OCI-LY1 (cell line): ENCODE measurements at regions not wholly inside any gene's neighbourhood (a gene's known extent, or its start where the extent isn't known, plus 50 kb on each side); places are given as distances from the start of the nearest gene placed in this dataset.
A peak's percentile ranks its signal among the peaks of the same experiment; 100 is the strongest.

Experiments used
- H2AFZ ChIP-seq: fragments of 200-600 bp; sonication (generic), shearing (Covaris generic); 2 replicates; pipeline ENCODE4 v1.6.0; 2014; ENCODE audit warnings: antibody characterized with exemption, mild to moderate bottlenecking, low read length
- H3F3A ChIP-seq: fragments of 200-600 bp; sonication (generic), shearing (Covaris generic); 2 replicates; pipeline ENCODE4 v1.6.0; 2014; ENCODE audit warnings: mild to moderate bottlenecking, antibody characterized with exemption, low read length, moderate library complexity; ENCODE audit not compliant: insufficient read depth
- H3K27ac ChIP-seq: fragments of 200-600 bp; sonication (generic); 2 replicates; pipeline ENCODE4 v1.5.1; 2014; ENCODE audit warnings: low read length, mixed run types, mild to moderate bottlenecking, low read depth; ENCODE audit not compliant: poor library complexity, severe bottlenecking
- H3K27me3 ChIP-seq: fragments of 200-600 bp; sonication (generic); 2 replicates; pipeline ENCODE4 v1.6.0; 2014; ENCODE audit warnings: antibody characterized with exemption, mild to moderate bottlenecking, low read length, moderate library complexity; ENCODE audit not compliant: insufficient read depth
- H3K36me3 ChIP-seq: fragments of 200-600 bp; sonication (generic); 2 replicates; pipeline ENCODE4 v1.6.1; 2014; ENCODE audit warnings: mild to moderate bottlenecking, antibody characterized with exemption, low read length, moderate library complexity, mixed read lengths; ENCODE audit not compliant: insufficient read depth
- H3K4me1 ChIP-seq: fragments of 200-600 bp; sonication (generic); 2 replicates; pipeline ENCODE4 v1.5.1; 2014; ENCODE audit warnings: mild to moderate bottlenecking, low read length, moderate library complexity; ENCODE audit not compliant: insufficient read depth, severe bottlenecking
- H3K4me2 ChIP-seq: fragments of 200-600 bp; sonication (generic), shearing (Covaris generic); 2 replicates; pipeline ENCODE4 v1.6.1; 2014; ENCODE audit warnings: low read length
- H3K4me3 ChIP-seq: fragments of 200-600 bp; sonication (generic); 2 replicates; pipeline ENCODE4 v1.5.1; 2014; ENCODE audit warnings: low read length, low read depth, mild to moderate bottlenecking, mixed read lengths; ENCODE audit not compliant: poor library complexity, severe bottlenecking
- H3K79me2 ChIP-seq: fragments of 200-600 bp; shearing (Covaris generic); 2 replicates; pipeline ENCODE4 v1.6.1; 2016; ENCODE audit warnings: mixed run types, low read length, mixed read lengths; ENCODE audit not compliant: insufficient read depth
- H3K9ac ChIP-seq: fragments of 200-600 bp; sonication (generic), shearing (Covaris generic); 2 replicates; pipeline ENCODE4 v1.6.1; 2014; ENCODE audit warnings: mild to moderate bottlenecking, low read length, mixed read lengths
- H3K9me2 ChIP-seq: fragments of 200-600 bp; sonication (generic), shearing (Covaris generic); 2 replicates; pipeline ENCODE4 v1.6.1; 2014; ENCODE audit warnings: low read depth, mild to moderate bottlenecking, low read length, mixed read lengths
- H3K9me3 ChIP-seq: fragments of 200-600 bp; shearing (Covaris generic); 2 replicates; pipeline ENCODE4 v1.6.1; 2014; ENCODE audit warnings: low read length, mixed read lengths
- H4K20me1 ChIP-seq: fragments of 200-600 bp; sonication (generic), shearing (Covaris generic); 2 replicates; pipeline ENCODE4 v1.6.0; 2016; ENCODE audit warnings: mild to moderate bottlenecking, low read length; ENCODE audit not compliant: insufficient read depth
- CTCF ChIP-seq: fragments of 200-600 bp; sonication (generic), shearing (Covaris generic); IDR thresholded peaks from 2 replicates; pipeline ENCODE4 v1.5.1; 2017; ENCODE audit warnings: mild to moderate bottlenecking, antibody characterized with exemption, low read length, moderate library complexity, mixed read lengths
- EZH2 ChIP-seq: fragments of 200-600 bp; sonication (generic), shearing (Covaris generic); IDR thresholded peaks from 2 replicates; pipeline ENCODE4 v1.8.0; 2017; ENCODE audit warnings: borderline replicate concordance, mixed run types, mild to moderate bottlenecking, antibody characterized with exemption, low read length, moderate library complexity, mixed read lengths

DNA sequence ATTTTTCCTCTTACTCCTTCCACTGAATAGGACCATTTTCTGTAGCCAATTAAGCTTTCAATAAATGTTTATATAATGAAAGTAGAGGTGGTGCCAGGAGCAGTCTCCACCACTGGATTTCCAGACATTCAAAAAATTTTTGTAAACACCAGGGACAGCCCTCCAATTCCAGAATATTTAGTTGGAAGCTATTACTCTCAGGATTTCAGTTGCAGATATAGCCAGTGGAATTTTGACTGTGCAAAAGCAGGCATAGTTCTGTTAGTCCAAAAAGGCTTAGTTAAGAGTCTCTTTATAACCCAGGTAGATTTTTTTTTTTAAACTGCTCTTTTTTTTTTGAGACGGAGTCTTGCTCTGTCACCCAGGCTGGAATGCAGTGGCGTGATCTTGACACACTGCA, 138.1 kb upstream of the DMRT1 start:
- H3K4me2 ChIP-seq: no peak overlapping the region
- H3K79me2 ChIP-seq: no peaks in the 10 kb centered on the region
- H3K9me3 ChIP-seq: no peaks in the 10 kb centered on the region
- no peaks in the 10 kb centered on the region for H3K27me3 ChIP-seq
- no peak for TF ChIP-seq CTCF
- no peak for TF ChIP-seq EZH2
- no peaks in the 10 kb centered on the region for H3K9me2 ChIP-seq
- no peaks in the 10 kb centered on the region for H3F3A ChIP-seq
- H2AFZ ChIP-seq: no peak overlapping the region
- no peaks in the 10 kb centered on the region for H3K36me3 ChIP-seq
- H3K27ac ChIP-seq: no peak overlapping the region
- H3K4me1 ChIP-seq: peaks cover 22% of the 10 kb centered on the region
- no peak overlapping the region for H3K4me3 ChIP-seq
- no peak overlapping the region for H3K9ac ChIP-seq
- no peaks in the 10 kb centered on the region for H4K20me1 ChIP-seq

DNA sequence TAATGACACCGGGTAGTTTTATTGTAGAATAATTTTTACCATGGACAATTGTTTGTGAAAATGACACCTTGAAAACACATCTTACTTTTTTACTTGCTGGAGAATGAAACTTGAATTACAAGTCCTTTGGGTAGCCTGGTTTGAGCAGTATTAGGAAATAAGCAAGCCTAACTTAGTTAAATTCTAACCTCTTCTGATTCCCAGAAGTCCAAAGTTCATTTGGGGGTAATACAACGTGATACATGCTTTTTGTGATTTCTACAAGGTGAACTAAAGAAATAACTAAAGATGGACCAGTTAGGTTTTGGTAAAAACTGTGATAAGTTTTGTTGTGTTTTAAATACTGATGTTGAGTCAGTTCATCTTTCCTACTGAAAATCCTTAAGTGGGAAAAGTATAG, 135.4 kb upstream of the DMRT1 start:
- Histone ChIP-seq H3K4me2 (peak overlapping the region; percentile 69), H2AFZ (no peak overlapping the region), H4K20me1 (no peaks in the 10 kb centered on the region), H3K27ac (no peak overlapping the region), H3K36me3 (peaks cover 5% of the 10 kb centered on the region), H3F3A (no peaks in the 10 kb centered on the region), H3K9ac (peak overlapping the region; percentile 50; the same call in 1 of the 2 replicates), H3K9me2 (no peaks in the 10 kb centered on the region), H3K4me3 (peak overlapping the region; percentile 48), H3K27me3 (no peaks in the 10 kb centered on the region), H3K4me1 (peaks cover 17% of the 10 kb centered on the region), H3K9me3 (no peaks in the 10 kb centered on the region), H3K79me2 (no peaks in the 10 kb centered on the region)
- TF ChIP-seq EZH2: no peak
- no peak for TF ChIP-seq CTCF

- Histone ChIP-seq H3K4me1 (peaks cover 17% of the 10 kb centered on the region), H3K27me3 (no peaks in the 10 kb centered on the region), H3K9me3 (no peaks in the 10 kb centered on the region), H2AFZ (no peak overlapping the region), H3K36me3 (peaks cover 12% of the 10 kb centered on the region), H3K4me3 (peak overlapping the region; percentile 48), H4K20me1 (no peaks in the 10 kb centered on the region), H3K9me2 (no peaks in the 10 kb centered on the region), H3K4me2 (peak overlapping the region; percentile 69), H3K79me2 (no peaks in the 10 kb centered on the region), H3K9ac (peak overlapping the region; percentile 50; the same call in 1 of the 2 replicates), H3K27ac (no peak overlapping the region), H3F3A (no peaks in the 10 kb centered on the region)
- TF ChIP-seq CTCF (no peak), EZH2 (no peak)
Measured at GRCh38 chr9:706606-707459, 134.7 kb upstream of the DMRT1 start.
